HepG2 (cell line): ENCODE measurements at regions not wholly inside any gene's neighbourhood (a gene's known extent, or its start where the extent isn't known, plus 50 kb on each side); places are given as distances from the start of the nearest gene placed in this dataset.

ENCODE experiments used
- EED ChIP-seq: sonication (generic); formaldehyde crosslinking; IDR thresholded peaks from 2 replicates; pipeline ENCODE4 v1.5.0; 2020; ENCODE audit warnings: mild to moderate bottlenecking, missing genetic modification reagents
- HMGA1 ChIP-seq: sonication (generic); formaldehyde crosslinking; conservative IDR thresholded peaks from 2 replicates; pipeline ENCODE4 v1.4.0; 2020; ENCODE audit warnings: missing genetic modification reagents
- HOXA3 ChIP-seq: sonication (generic); formaldehyde crosslinking; IDR thresholded peaks from 2 replicates; pipeline ENCODE4 v1.5.0; 2020; ENCODE audit warnings: missing genetic modification reagents
- YY1 ChIP-seq: IDR thresholded peaks from 2 replicates; pipeline ENCODE4 v1.6.1; 2011; ENCODE audit warnings: low read length, low read depth, moderate library complexity, mild to moderate bottlenecking; ENCODE audit not compliant: insufficient read depth, insufficient replicate concordance
- ZBTB1 ChIP-seq: sonication (generic); formaldehyde crosslinking; IDR thresholded peaks from 2 replicates; pipeline ENCODE4 v1.4.0; 2020; ENCODE audit warnings: missing genetic modification reagents, borderline replicate concordance
- ZNF441 ChIP-seq: sonication (generic); formaldehyde crosslinking; IDR thresholded peaks from 2 replicates; pipeline ENCODE4 v1.7.0; 2021; ENCODE audit warnings: missing genetic modification reagents, borderline replicate concordance
- ZNF670 ChIP-seq: sonication (generic); formaldehyde crosslinking; IDR thresholded peaks from 2 replicates; pipeline ENCODE4 v1.8.0; 2022; ENCODE audit warnings: mild to moderate bottlenecking, missing genetic modification reagents, borderline replicate concordance
- TF ChIP-seq, protein P1 (sequence below): sonication (generic); formaldehyde crosslinking; IDR thresholded peaks from 2 replicates; pipeline ENCODE4 v1.4.0; 2020; ENCODE audit warnings: missing genetic modification reagents, borderline replicate concordance
- TF ChIP-seq, protein P2 (sequence below): IDR thresholded peaks from 2 replicates; pipeline ENCODE4 v1.6.1; 2012; ENCODE audit warnings: inconsistent platforms

DNA sequence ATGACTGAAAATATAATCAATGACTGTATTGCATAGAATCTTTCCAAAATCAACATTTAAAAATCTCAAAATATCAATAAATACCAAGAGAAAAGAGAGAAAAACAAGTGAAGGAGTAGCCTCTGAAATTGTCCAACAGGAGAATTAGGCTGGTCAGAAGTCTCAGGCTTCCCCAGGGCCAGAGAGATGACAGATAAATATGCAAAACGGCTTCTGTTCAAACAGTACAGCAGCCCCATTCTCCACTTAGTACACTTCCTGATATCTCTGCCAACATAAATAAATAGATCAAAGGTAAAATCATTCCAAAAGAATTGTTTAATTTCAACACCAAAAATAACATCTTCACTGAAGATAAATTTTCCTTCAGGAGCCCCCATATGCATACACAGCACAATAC, 204.7 kb upstream of the GABRA2 start:
- TF ChIP-seq, protein P1, sequence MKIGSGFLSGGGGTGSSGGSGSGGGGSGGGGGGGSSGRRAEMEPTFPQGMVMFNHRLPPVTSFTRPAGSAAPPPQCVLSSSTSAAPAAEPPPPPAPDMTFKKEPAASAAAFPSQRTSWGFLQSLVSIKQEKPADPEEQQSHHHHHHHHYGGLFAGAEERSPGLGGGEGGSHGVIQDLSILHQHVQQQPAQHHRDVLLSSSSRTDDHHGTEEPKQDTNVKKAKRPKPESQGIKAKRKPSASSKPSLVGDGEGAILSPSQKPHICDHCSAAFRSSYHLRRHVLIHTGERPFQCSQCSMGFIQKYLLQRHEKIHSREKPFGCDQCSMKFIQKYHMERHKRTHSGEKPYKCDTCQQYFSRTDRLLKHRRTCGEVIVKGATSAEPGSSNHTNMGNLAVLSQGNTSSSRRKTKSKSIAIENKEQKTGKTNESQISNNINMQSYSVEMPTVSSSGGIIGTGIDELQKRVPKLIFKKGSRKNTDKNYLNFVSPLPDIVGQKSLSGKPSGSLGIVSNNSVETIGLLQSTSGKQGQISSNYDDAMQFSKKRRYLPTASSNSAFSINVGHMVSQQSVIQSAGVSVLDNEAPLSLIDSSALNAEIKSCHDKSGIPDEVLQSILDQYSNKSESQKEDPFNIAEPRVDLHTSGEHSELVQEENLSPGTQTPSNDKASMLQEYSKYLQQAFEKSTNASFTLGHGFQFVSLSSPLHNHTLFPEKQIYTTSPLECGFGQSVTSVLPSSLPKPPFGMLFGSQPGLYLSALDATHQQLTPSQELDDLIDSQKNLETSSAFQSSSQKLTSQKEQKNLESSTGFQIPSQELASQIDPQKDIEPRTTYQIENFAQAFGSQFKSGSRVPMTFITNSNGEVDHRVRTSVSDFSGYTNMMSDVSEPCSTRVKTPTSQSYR (CRISPR knock-in tag) = no peak
- TF ChIP-seq EED (CRISPR knock-in tag) = no peak
- no peak for TF ChIP-seq HMGA1 (CRISPR knock-in tag)
- TF ChIP-seq ZNF670 (CRISPR knock-in tag) = no peak
- TF ChIP-seq ZNF441 (CRISPR knock-in tag) = no peak
- TF ChIP-seq ZBTB1 = no peak
- TF ChIP-seq HOXA3 (CRISPR knock-in tag) = no peak
- TF ChIP-seq, protein P2, sequence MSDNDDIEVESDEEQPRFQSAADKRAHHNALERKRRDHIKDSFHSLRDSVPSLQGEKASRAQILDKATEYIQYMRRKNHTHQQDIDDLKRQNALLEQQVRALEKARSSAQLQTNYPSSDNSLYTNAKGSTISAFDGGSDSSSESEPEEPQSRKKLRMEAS = no peak
- no peak for TF ChIP-seq YY1
